Panc1 (cell line): ENCODE measurements at regions not wholly inside any gene's neighbourhood (a gene's known extent, or its start where the extent isn't known, plus 50 kb on each side); places are given as distances from the start of the nearest gene placed in this dataset.

Experiments
- ATAC-seq: fragments of 200-7000 bp; cut with Tn5 transposase; 2 replicates; pipeline ENCODE4 v1.9.1; 2020; ENCODE audit warnings: mild to moderate bottlenecking, moderate library complexity
- BruUV-seq: library from RNA; stranded (reverse); fragments of 400-500 nt; replicated peaks from 2 replicates; lab custom pipeline; 2021; lab: Mats Ljungman, UMichigan
- CTCF ChIA-PET: fragments of 300-600 bp; sonication (Branson Sonifier 250); formaldehyde crosslinking; loops from one replicate; lab custom pipeline; 2022; ENCODE audit warnings: antibody characterized with exemption; lab: Charles Lee
- POLR2A ChIA-PET: fragments of 300-600 bp; sonication (Branson Sonifier 250); formaldehyde crosslinking; loops from one replicate; lab custom pipeline; 2022; ENCODE audit warnings: antibody characterized with exemption; lab: Charles Lee
- DNase-seq: peaks from one replicate; pipeline ENCODE4 v3.0.0-alpha.2; 2010; ENCODE audit warnings: low read depth, low spot score
- H3K27ac ChIP-seq: 2 replicates; pipeline ENCODE4 v1.5.1; 2011; ENCODE audit warnings: mild to moderate bottlenecking, low read length, inconsistent platforms
- H3K27me3 ChIP-seq: fragments of 200-500 bp; sonication (Bioruptor generic); 2 replicates; pipeline ENCODE4 v1.6.0; 2014; ENCODE audit warnings: low read length, inconsistent platforms; ENCODE audit not compliant: control insufficient read depth, insufficient read depth
- H3K36me3 ChIP-seq: fragments of 200-500 bp; sonication (Bioruptor generic); 2 replicates; pipeline ENCODE4 v1.5.1; 2014; ENCODE audit warnings: inconsistent platforms, mild to moderate bottlenecking, low read length, moderate library complexity; ENCODE audit not compliant: control insufficient read depth, insufficient read depth
- H3K4me1 ChIP-seq: 2 replicates; pipeline ENCODE4 v1.5.1; 2011; ENCODE audit warnings: inconsistent platforms, mild to moderate bottlenecking, low read length, moderate library complexity; ENCODE audit not compliant: control insufficient read depth, insufficient read depth
- H3K4me3 ChIP-seq, 2 experiments: 2 replicates each; pipeline ENCODE4 v1.5.1; 2011 to 2012; ENCODE audit warnings: low read depth in 2 of 2, low read length in 2 of 2, mild to moderate bottlenecking in 2 of 2, inconsistent platforms in 1 of 2, moderate library complexity in 1 of 2
- H3K9me3 ChIP-seq: fragments of 200-500 bp; sonication (Bioruptor generic); 2 replicates; pipeline ENCODE4 v1.5.1; 2014; ENCODE audit warnings: low read depth, mild to moderate bottlenecking, inconsistent platforms, low read length, moderate library complexity; ENCODE audit not compliant: control insufficient read depth, insufficient read depth
- CTCF ChIP-seq: fragments of 450-650 bp; IDR thresholded peaks from 2 replicates; pipeline ENCODE4 v1.5.1; 2017; ENCODE audit warnings: mild to moderate bottlenecking
- POLR2AphosphoS5 ChIP-seq: IDR thresholded peaks from 2 replicates; pipeline ENCODE4 v1.6.1; 2012; ENCODE audit warnings: mild to moderate bottlenecking, low read depth, low read length, moderate library complexity
- REST ChIP-seq, 2 experiments: IDR thresholded peaks; 2 replicates each; pipeline ENCODE4 v1.6.1; 2011 to 2012; ENCODE audit warnings: low read depth in 2 of 2, control low read depth in 1 of 2, low read length in 1 of 2, mild to moderate bottlenecking in 1 of 2, moderate library complexity in 1 of 2; ENCODE audit not compliant: insufficient read depth in 1 of 2
- SIN3A ChIP-seq: IDR thresholded peaks from 2 replicates; pipeline ENCODE4 v1.6.1; 2012; ENCODE audit warnings: low read depth, mild to moderate bottlenecking, low read length, moderate library complexity, borderline replicate concordance; ENCODE audit not compliant: insufficient read depth
- TCF7L2 ChIP-seq: IDR thresholded peaks from 2 replicates; pipeline ENCODE4 v1.6.1; 2011; ENCODE audit warnings: mild to moderate bottlenecking, low read depth, low read length, inconsistent platforms
- in situ Hi-C: cut with HindIII; loops from 2 replicates; pipeline ENCODE4 v1.10.0; 2016; ENCODE audit warnings: low sequenced_read_pairs, low pct_unique_long_range_greater_than_20kb
- intact Hi-C: fragments of 100-400 bp; cut with micrococcal nuclease; formaldehyde crosslinking; loops from one replicate; pipeline ENCODE4 v1.10.0; 2022; ENCODE audit not compliant: unreplicated experiment

- ChIA-PET CTCF (no interaction called here), POLR2A (no interaction called here)
- H3K27me3 ChIP-seq = peaks cover 8% of the 10 kb centered on the region; the same call in 1 of the 2 replicates
- ATAC-seq (no peak), DNase-seq (no peak)
- TF ChIP-seq SIN3A = no peak
- TF ChIP-seq TCF7L2 = no peak
- intact Hi-C loops (no loop called here), in situ Hi-C loops (no loop called here)
- no peak overlapping the region for H3K4me3 ChIP-seq
- no TSS peak for BruUV-seq
- H3K4me1 ChIP-seq = no peaks in the 10 kb centered on the region
- no peaks in the 10 kb centered on the region for H3K36me3 ChIP-seq
- H3K9me3 ChIP-seq = no peaks in the 10 kb centered on the region
- no peak overlapping the region for H3K27ac ChIP-seq
Observed at GRCh38 chr19:31759359-31759758, 410.1 kb upstream of the TSHZ3 start.

GRCh38 chr19:31761281-31761913 lies 412.2 kb upstream of the TSHZ3 start:
- H3K36me3 ChIP-seq = no peaks in the 10 kb centered on the region
- H3K27me3 ChIP-seq = peaks cover 8% of the 10 kb centered on the region; the same call in 1 of the 2 replicates
- H3K9me3 ChIP-seq = no peaks in the 10 kb centered on the region
- no peak for TF ChIP-seq SIN3A
- no peak for TF ChIP-seq TCF7L2
- TF ChIP-seq REST (IDR thresholded peaks at IDR 0.05; ENCODE audit: insufficient read depth in 1 of 2, low read depth in 2 of 2, low read length in 1 of 2) = no peak
- no peak for TF ChIP-seq CTCF
- no peak for TF ChIP-seq POLR2AphosphoS5
- CTCF ChIA-PET = no interaction called here
- in situ Hi-C loops (no loop called here), intact Hi-C loops (no loop called here)
- ATAC-seq = no peak
- no peak for DNase-seq
- no peaks in the 10 kb centered on the region for H3K4me1 ChIP-seq
- BruUV-seq = no TSS peak
- no peak overlapping the region for H3K27ac ChIP-seq
- H3K4me3 ChIP-seq = no peak overlapping the region
- POLR2A ChIA-PET = no interaction called here

- H3K4me3 ChIP-seq = no peak overlapping the region
- CTCF ChIA-PET = interaction anchor here (0.6 kb wide), 1 partner anchor 536 kb away, joined by 5 read pairs; no protein-coding TSS in a partner anchor
- no peak for ATAC-seq
Observed at GRCh38 chr19:31770223-31770622, 421.0 kb upstream of the TSHZ3 start.

More at GRCh38 chr19:31770223-31770622, 421.0 kb upstream of the TSHZ3 start:
- in situ Hi-C loops (no loop called here), intact Hi-C loops (no loop called here)
- DNase-seq = no peak
- BruUV-seq = no TSS peak
- H3K4me1 ChIP-seq = no peaks in the 10 kb centered on the region
- POLR2A ChIA-PET = no interaction called here
- no peaks in the 10 kb centered on the region for H3K36me3 ChIP-seq
- no peaks in the 10 kb centered on the region for H3K9me3 ChIP-seq
- H3K27ac ChIP-seq = no peak overlapping the region
- no peaks in the 10 kb centered on the region for H3K27me3 ChIP-seq
- TF ChIP-seq CTCF (no peak), REST (IDR thresholded peaks at IDR 0.05; ENCODE audit: insufficient read depth in 1 of 2, low read depth in 2 of 2, low read length in 1 of 2) (no peak), TCF7L2 (no peak), POLR2AphosphoS5 (no peak), SIN3A (no peak)
